Dermis microvascular lymphatic vessel endothelial cell (primary cell): ENCODE measurements at regions not wholly inside any gene's neighbourhood (a gene's known extent, or its start where the extent isn't known, plus 50 kb on each side); places are given as distances from the start of the nearest gene placed in this dataset.

ENCODE experiments used
- DNase-seq, 2 donors: peaks; one replicate each; pipeline versions ENCODE4 v3.0.0 to v3.0.0-alpha.2; 2010; ENCODE audit warnings: low read depth in 2 of 2

- DNase-seq, result no peak
Measured at GRCh38 chr15:31745841-31746240, 284.5 kb upstream of the CHRNA7 start.

- DNase-seq, result no peak
Measured at GRCh38 chr15:31752065-31752762, 278.1 kb upstream of the CHRNA7 start.

- DNase-seq, result no peak
Measured at GRCh38 chr15:31752905-31753304, 277.4 kb upstream of the CHRNA7 start.

- DNase-seq, result peak; percentile 54 to 71
Measured at GRCh38 chr15:31758126-31758525, 272.2 kb upstream of the CHRNA7 start.

- DNase-seq, result no peak
Measured at GRCh38 chr15:31768055-31768454, 262.3 kb upstream of the CHRNA7 start.

- DNase-seq, result no peak
Measured at GRCh38 chr15:31774045-31774444, 256.3 kb upstream of the CHRNA7 start.

- no peak for DNase-seq
Measured at GRCh38 chr15:31776039-31776438, 254.3 kb upstream of the CHRNA7 start.

GRCh38 chr15:31781261-31781660 lies 249.1 kb upstream of the CHRNA7 start:
- no peak for DNase-seq

- no peak for DNase-seq
Measured at GRCh38 chr15:31782016-31782783, 248.1 kb upstream of the CHRNA7 start.

- no peak for DNase-seq
Measured at GRCh38 chr15:31782951-31783350, 247.4 kb upstream of the CHRNA7 start.

GRCh38 chr15:31786360-31786759 lies 244.0 kb upstream of the CHRNA7 start:
- DNase-seq, result no peak

GRCh38 chr15:31788104-31788503 lies 242.2 kb upstream of the CHRNA7 start:
- DNase-seq, result no peak

GRCh38 chr15:31792611-31793199 lies 237.6 kb upstream of the CHRNA7 start:
- DNase-seq, result no peak

GRCh38 chr15:31799319-31799714 lies 231.0 kb upstream of the CHRNA7 start:
- DNase-seq, result no peak

GRCh38 chr15:31799715-31800321 lies 230.5 kb upstream of the CHRNA7 start:
- no peak for DNase-seq

GRCh38 chr15:31801152-31801551 lies 229.2 kb upstream of the CHRNA7 start:
- DNase-seq, result no peak

GRCh38 chr15:31802761-31803160 lies 227.6 kb upstream of the CHRNA7 start:
- DNase-seq, result no peak

GRCh38 chr15:31803388-31803884 lies 226.9 kb upstream of the CHRNA7 start:
- DNase-seq, result no peak

GRCh38 chr15:31805090-31805662 lies 225.1 kb upstream of the CHRNA7 start:
- DNase-seq, result no peak

- DNase-seq, result no peak
Measured at GRCh38 chr15:31806106-31806505, 224.2 kb upstream of the CHRNA7 start.

- DNase-seq, result no peak
Measured at GRCh38 chr15:31811641-31812040, 218.7 kb upstream of the CHRNA7 start.

GRCh38 chr15:31814082-31814481 lies 216.2 kb upstream of the CHRNA7 start:
- no peak for DNase-seq
